ENCODE measurements at regions not wholly inside any gene's neighbourhood (a gene's known extent, or its start where the extent isn't known, plus 50 kb on each side); places are given as distances from the start of the nearest gene placed in this dataset.

DNA sequence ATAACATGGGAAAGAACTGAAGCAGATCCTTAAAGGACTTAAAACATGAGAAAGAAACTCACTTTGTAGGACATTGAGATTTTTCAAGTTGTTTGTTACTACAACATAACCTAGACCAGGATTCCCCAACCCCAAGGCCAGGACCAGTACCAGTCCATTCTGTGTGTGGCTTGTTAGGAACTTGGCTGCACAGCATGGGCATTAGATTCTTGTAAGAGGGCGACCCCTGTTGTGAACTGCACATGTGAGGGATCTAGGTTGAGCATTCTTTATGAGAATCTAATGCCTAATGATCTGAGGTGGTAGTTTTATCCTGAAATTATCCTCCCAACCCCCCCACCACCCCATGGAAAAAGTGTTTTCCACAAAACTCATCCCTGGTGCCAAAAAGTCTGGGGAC, 566.1 kb downstream of the KCTD8 start:
- TF ChIP-seq, protein P1, sequence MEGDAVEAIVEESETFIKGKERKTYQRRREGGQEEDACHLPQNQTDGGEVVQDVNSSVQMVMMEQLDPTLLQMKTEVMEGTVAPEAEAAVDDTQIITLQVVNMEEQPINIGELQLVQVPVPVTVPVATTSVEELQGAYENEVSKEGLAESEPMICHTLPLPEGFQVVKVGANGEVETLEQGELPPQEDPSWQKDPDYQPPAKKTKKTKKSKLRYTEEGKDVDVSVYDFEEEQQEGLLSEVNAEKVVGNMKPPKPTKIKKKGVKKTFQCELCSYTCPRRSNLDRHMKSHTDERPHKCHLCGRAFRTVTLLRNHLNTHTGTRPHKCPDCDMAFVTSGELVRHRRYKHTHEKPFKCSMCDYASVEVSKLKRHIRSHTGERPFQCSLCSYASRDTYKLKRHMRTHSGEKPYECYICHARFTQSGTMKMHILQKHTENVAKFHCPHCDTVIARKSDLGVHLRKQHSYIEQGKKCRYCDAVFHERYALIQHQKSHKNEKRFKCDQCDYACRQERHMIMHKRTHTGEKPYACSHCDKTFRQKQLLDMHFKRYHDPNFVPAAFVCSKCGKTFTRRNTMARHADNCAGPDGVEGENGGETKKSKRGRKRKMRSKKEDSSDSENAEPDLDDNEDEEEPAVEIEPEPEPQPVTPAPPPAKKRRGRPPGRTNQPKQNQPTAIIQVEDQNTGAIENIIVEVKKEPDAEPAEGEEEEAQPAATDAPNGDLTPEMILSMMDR (IDR thresholded peaks at IDR 0.05) = no peak
- H3K4me3 ChIP-seq (ENCODE audit: low read depth, low read length) = no peak overlapping the region
- no peak overlapping the region for H2AFZ ChIP-seq

DNA sequence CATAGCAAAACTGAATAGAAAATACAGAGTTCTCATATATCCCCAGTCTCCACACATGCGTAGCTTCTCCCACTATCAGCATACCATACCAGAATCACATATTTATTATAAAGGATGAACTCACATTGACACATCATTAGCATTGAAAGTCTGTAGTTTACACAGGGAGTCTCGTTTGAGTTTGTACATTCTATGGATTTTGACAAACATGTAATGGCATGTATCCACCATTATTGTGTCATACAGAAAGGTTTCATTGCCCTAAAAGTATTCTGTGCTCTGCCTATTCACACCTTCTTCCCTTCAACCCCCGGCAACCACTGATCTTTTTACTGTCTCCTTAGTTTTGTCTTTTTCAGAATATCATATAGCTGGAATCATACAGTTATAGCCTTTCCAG, 562.4 kb downstream of the KCTD8 start:
- TF ChIP-seq, protein P1 (IDR thresholded peaks at IDR 0.05) = no peak
- Histone ChIP-seq H3K79me2 (no peaks in the 10 kb centered on the region), H3K36me3 (ENCODE audit: control insufficient read depth, insufficient read depth, low read length) (no peaks in the 10 kb centered on the region), H3K4me2 (ENCODE audit: low read length) (no peak overlapping the region), H3K9ac (no peak overlapping the region), H2AFZ (no peak overlapping the region), H3K27me3 (ENCODE audit: control insufficient read depth, insufficient read depth, low read length) (no peaks in the 10 kb centered on the region), H3K4me1 (no peaks in the 10 kb centered on the region), H3K27ac (no peak overlapping the region), H3K9me3 (ENCODE audit: control insufficient read depth, low read length) (no peaks in the 10 kb centered on the region), H3K4me3 (ENCODE audit: low read depth, low read length) (no peak overlapping the region)

More for the DNA sequence above, 566.1 kb downstream of the KCTD8 start:
- Histone ChIP-seq H3K9ac (no peak overlapping the region), H3K27ac (no peak overlapping the region), H3K4me2 (ENCODE audit: low read length) (no peak overlapping the region), H3K36me3 (ENCODE audit: control insufficient read depth, insufficient read depth, low read length) (no peaks in the 10 kb centered on the region), H3K79me2 (no peaks in the 10 kb centered on the region), H3K4me1 (no peaks in the 10 kb centered on the region), H3K9me3 (ENCODE audit: control insufficient read depth, low read length) (no peaks in the 10 kb centered on the region), H3K27me3 (ENCODE audit: control insufficient read depth, insufficient read depth, low read length) (no peaks in the 10 kb centered on the region)

DNA sequence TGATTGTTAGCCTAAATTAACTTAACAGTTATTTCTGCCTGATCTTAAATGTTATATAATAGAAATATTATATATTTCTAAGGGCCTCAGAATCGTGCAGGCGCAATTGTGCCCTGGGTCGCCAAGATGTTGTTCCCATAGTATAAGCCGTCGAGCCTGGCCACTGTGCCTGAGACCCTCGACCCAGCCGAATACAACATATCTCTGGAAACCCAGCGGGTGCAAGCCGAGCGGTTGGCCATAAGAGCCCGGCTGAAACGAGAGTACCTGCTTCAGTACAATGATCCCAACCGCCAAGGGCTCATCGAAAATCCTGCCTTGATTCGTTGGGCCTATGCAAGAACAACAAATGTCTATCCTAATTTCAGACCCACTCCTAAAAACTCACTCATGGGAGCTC, 549.8 kb downstream of the KCTD8 start:
- Histone ChIP-seq H3K79me2 (no peaks in the 10 kb centered on the region), H3K4me2 (ENCODE audit: low read length) (no peak overlapping the region), H3K9me3 (ENCODE audit: control insufficient read depth, low read length) (no peaks in the 10 kb centered on the region), H3K9ac (no peak overlapping the region), H3K36me3 (ENCODE audit: control insufficient read depth, insufficient read depth, low read length) (no peaks in the 10 kb centered on the region), H3K4me3 (ENCODE audit: low read depth, low read length) (no peak overlapping the region), H2AFZ (no peak overlapping the region), H3K27me3 (ENCODE audit: control insufficient read depth, insufficient read depth, low read length) (no peaks in the 10 kb centered on the region), H3K4me1 (no peaks in the 10 kb centered on the region), H3K27ac (no peak overlapping the region)
- TF ChIP-seq, protein P1 (IDR thresholded peaks at IDR 0.05) = no peak

DNA sequence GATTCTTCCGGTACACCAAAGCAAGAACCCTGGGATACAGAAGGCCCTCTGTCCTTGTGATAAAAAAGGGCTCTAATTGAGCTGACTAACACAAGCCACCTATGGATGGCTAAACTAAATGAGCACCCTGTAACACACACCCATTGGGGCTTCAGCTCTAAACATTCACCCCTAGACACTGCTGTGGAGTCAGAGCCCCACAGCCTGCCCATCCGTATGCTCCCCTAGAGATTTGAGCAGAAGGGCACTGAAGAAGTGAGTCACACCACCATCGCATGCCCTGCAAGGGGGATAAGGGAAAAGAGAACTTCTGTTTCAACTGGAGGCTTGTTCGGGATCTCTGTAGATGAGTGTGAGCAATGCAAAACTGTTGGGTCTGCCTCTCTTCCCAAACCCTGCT, 545.2 kb downstream of the KCTD8 start:
- Histone ChIP-seq H3K4me3 (ENCODE audit: low read depth, low read length) (no peak overlapping the region), H3K9ac (no peak overlapping the region), H3K27ac (no peak overlapping the region), H3K27me3 (ENCODE audit: control insufficient read depth, insufficient read depth, low read length) (no peaks in the 10 kb centered on the region), H3K4me1 (no peaks in the 10 kb centered on the region), H2AFZ (no peak overlapping the region), H3K36me3 (ENCODE audit: control insufficient read depth, insufficient read depth, low read length) (no peaks in the 10 kb centered on the region), H3K79me2 (no peaks in the 10 kb centered on the region), H3K4me2 (ENCODE audit: low read length) (no peak overlapping the region), H3K9me3 (ENCODE audit: control insufficient read depth, low read length) (no peaks in the 10 kb centered on the region)
- TF ChIP-seq, protein P1 (IDR thresholded peaks at IDR 0.05) = no peak

DNA sequence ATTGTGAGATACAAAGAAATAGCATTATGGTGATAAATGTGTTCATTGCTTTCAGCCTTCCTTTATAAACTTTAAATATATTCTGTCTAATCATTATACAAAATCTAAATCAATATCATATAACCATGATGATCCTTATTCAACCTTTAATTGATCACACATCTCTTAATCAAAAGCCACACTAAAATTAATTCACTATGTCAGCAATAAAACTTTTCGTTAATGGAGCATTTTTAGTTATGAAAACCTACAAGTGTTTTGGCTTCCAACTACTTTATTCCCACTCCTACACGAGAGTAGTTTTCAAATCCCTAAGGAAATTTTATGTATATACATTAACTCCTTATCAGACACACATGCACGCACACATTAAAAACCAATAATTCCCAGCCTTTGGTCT, 530.2 kb downstream of the KCTD8 start:
- Histone ChIP-seq H3K79me2 (no peaks in the 10 kb centered on the region), H3K27ac (no peak overlapping the region), H3K36me3 (ENCODE audit: control insufficient read depth, insufficient read depth, low read length) (no peaks in the 10 kb centered on the region), H3K9ac (no peak overlapping the region), H3K27me3 (ENCODE audit: control insufficient read depth, insufficient read depth, low read length) (no peaks in the 10 kb centered on the region), H3K4me3 (ENCODE audit: low read depth, low read length) (no peak overlapping the region), H3K4me1 (no peaks in the 10 kb centered on the region), H2AFZ (no peak overlapping the region), H3K9me3 (ENCODE audit: control insufficient read depth, low read length) (no peaks in the 10 kb centered on the region), H3K4me2 (ENCODE audit: low read length) (no peak overlapping the region)
- TF ChIP-seq, protein P1 (IDR thresholded peaks at IDR 0.05) = no peak

Measured in parathyroid adenoma (tissue), 2 donors.